T-helper 1 cell treated with Interleukin-12 subunit alpha and Interleukin-12 subunit beta and Interleukin-4 antibody, amounts not matched to agents 30 ng/mL and 1 ng/mL, for 36 hours (primary cell): ENCODE measurements at regions not wholly inside any gene's neighbourhood (a gene's known extent, or its start where the extent isn't known, plus 50 kb on each side); places are given as distances from the start of the nearest gene placed in this dataset.
"Not testable (repeated sequence)": the region's sequence is repeated elsewhere in the genome, so short reads cannot be mapped to it uniquely, and the experiment has no call there.

ENCODE experiments used
- intact Hi-C: fragments of 100-400 bp; cut with micrococcal nuclease; formaldehyde crosslinking; loops from one replicate; pipeline ENCODE4 v1.15.1; 2024

GRCh38 chr5:52603778-52604554 lies 183.8 kb upstream of the ITGA1 start:
- intact Hi-C loops: no loop called here

GRCh38 chr5:52605317-52606313 lies 182.1 kb upstream of the ITGA1 start:
- intact Hi-C loops: no loop called here

GRCh38 chr5:52607227-52607824 lies 180.4 kb upstream of the ITGA1 start:
- intact Hi-C loops: no loop called here

- intact Hi-C loops: no loop called here
Observed at GRCh38 chr5:52620315-52620714, 167.4 kb upstream of the ITGA1 start.

- intact Hi-C loops: no loop called here
Observed at GRCh38 chr5:52623291-52623690, 164.4 kb upstream of the ITGA1 start.

GRCh38 chr5:52624291-52624690 lies 163.4 kb upstream of the ITGA1 start:
- intact Hi-C loops: no loop called here

GRCh38 chr5:52626312-52626711 lies 161.4 kb upstream of the ITGA1 start:
- intact Hi-C loops: no loop called here

GRCh38 chr5:52627740-52628139 lies 160.0 kb upstream of the ITGA1 start:
- intact Hi-C loops: no loop called here

- intact Hi-C loops: no loop called here
Observed at GRCh38 chr5:52632281-52632680, 155.4 kb upstream of the ITGA1 start.

- intact Hi-C loops: not testable (repeated sequence)
Observed at GRCh38 chr5:52634171-52634570, 153.5 kb upstream of the ITGA1 start.

GRCh38 chr5:52638732-52639131 lies 149.0 kb upstream of the ITGA1 start:
- intact Hi-C loops: no loop called here

- intact Hi-C loops: no loop called here
Observed at GRCh38 chr5:52648726-52649125, 139.0 kb upstream of the ITGA1 start.

- intact Hi-C loops: no loop called here
Observed at GRCh38 chr5:52655163-52655562, 132.6 kb upstream of the ITGA1 start.

- intact Hi-C loops: loop anchor here (1.0 to 2.0 kb wide), 4 partner anchors 258 to 1697 kb away; no protein-coding TSS in a partner anchor
Observed at GRCh38 chr5:52656569-52657246, 131.0 kb upstream of the ITGA1 start.

GRCh38 chr5:52657247-52657645 lies 130.5 kb upstream of the ITGA1 start:
- intact Hi-C loops: loop anchor here (1.0 to 2.0 kb wide), 4 partner anchors 258 to 1698 kb away; no protein-coding TSS in a partner anchor

- intact Hi-C loops: no loop called here
Observed at GRCh38 chr5:52658246-52658645, 129.5 kb upstream of the ITGA1 start.

- intact Hi-C loops: loop anchor here (5.0 kb wide), 1 partner anchor 127 kb away; the partner anchor contains the start of genes ITGA1 and PELO
Observed at GRCh38 chr5:52660621-52661020, 127.1 kb upstream of the ITGA1 start.

GRCh38 chr5:52661903-52662595 lies 125.7 kb upstream of the ITGA1 start:
- intact Hi-C loops: loop anchor here (5.0 kb wide), 1 partner anchor 125 kb away; the partner anchor contains the start of genes ITGA1 and PELO

- intact Hi-C loops: no loop called here
Observed at GRCh38 chr5:52665559-52665958, 122.2 kb upstream of the ITGA1 start.

GRCh38 chr5:52668139-52668538 lies 119.6 kb upstream of the ITGA1 start:
- intact Hi-C loops: no loop called here
